GM23338 (cell line): ENCODE measurements at regions not wholly inside any gene's neighbourhood (a gene's known extent, or its start where the extent isn't known, plus 50 kb on each side); places are given as distances from the start of the nearest gene placed in this dataset.

ENCODE experiments used
- ATAC-seq: fragments of 200-7000 bp; cut with Tn5 transposase; 3 replicates; pipeline ENCODE4 v1.9.1; 2020
- DNase-seq: peaks from one replicate; pipeline ENCODE4 v3.0.0-alpha.2; 2015; ENCODE audit warnings: low spot score
- H2AFZ ChIP-seq: fragments of 200-600 bp; sonication (generic); 2 replicates; pipeline ENCODE4 v1.8.0; 2016; ENCODE audit warnings: antibody characterized with exemption, mild to moderate bottlenecking, moderate library complexity
- H3F3A ChIP-seq: fragments of 200-600 bp; sonication (generic); replicated peaks from 2 replicates; pipeline ENCODE4 v1.8.0; 2017; ENCODE audit warnings: antibody characterized with exemption, mixed run types, low read depth
- H3K27ac ChIP-seq: fragments of 200-600 bp; sonication (generic); 2 replicates; pipeline ENCODE4 v1.6.1; 2016; ENCODE audit warnings: low read depth
- H3K27me3 ChIP-seq: fragments of 200-600 bp; sonication (generic); 2 replicates; pipeline ENCODE4 v1.8.0; 2016; ENCODE audit warnings: mild to moderate bottlenecking, mixed run types, moderate library complexity; ENCODE audit not compliant: insufficient read depth
- H3K36me3 ChIP-seq: fragments of 200-600 bp; sonication (generic); 2 replicates; pipeline ENCODE4 v1.8.0; 2016; ENCODE audit warnings: mild to moderate bottlenecking; ENCODE audit not compliant: insufficient read depth
- H3K4me1 ChIP-seq: fragments of 200-600 bp; sonication (generic); 2 replicates; pipeline ENCODE4 v1.8.0; 2016; ENCODE audit warnings: mild to moderate bottlenecking, moderate library complexity; ENCODE audit not compliant: insufficient read depth
- H3K4me2 ChIP-seq: fragments of 200-600 bp; sonication (generic); 2 replicates; pipeline ENCODE4 v1.7.1; 2017; ENCODE audit warnings: mixed run types
- H3K4me3 ChIP-seq: fragments of 200-600 bp; sonication (generic); 2 replicates; pipeline ENCODE4 v1.6.1; 2016; ENCODE audit warnings: mixed run types
- H3K79me2 ChIP-seq: fragments of 200-600 bp; sonication (generic); replicated peaks from 2 replicates; pipeline ENCODE4 v1.8.0; 2017; ENCODE audit warnings: mild to moderate bottlenecking; ENCODE audit not compliant: insufficient read depth
- H3K9me2 ChIP-seq: fragments of 200-600 bp; sonication (generic); 2 replicates; pipeline ENCODE4 v1.8.0; 2017; ENCODE audit not compliant: insufficient read depth
- H4K20me1 ChIP-seq: fragments of 200-600 bp; sonication (generic); replicated peaks from 2 replicates; pipeline ENCODE4 v1.8.0; 2017; ENCODE audit warnings: mild to moderate bottlenecking; ENCODE audit not compliant: insufficient read depth
- H3K27ac Mint-ChIP-seq: 2 replicates; pipeline ENCODE4 v1.8.0; 2020; ENCODE audit warnings: inconsistent platforms, mild to moderate bottlenecking, moderate library complexity, mixed read lengths
- H3K27me3 Mint-ChIP-seq: 3 replicates; pipeline ENCODE4 v1.8.0; 2022; ENCODE audit warnings: low read depth, mild to moderate bottlenecking, moderate library complexity, mixed read lengths, inconsistent platforms; ENCODE audit not compliant: insufficient read depth, poor library complexity
- H3K36me3 Mint-ChIP-seq: 3 replicates; pipeline ENCODE4 v1.8.0; 2021; ENCODE audit warnings: low read depth, mild to moderate bottlenecking, inconsistent platforms, moderate library complexity, mixed read lengths
- H3K4me1 Mint-ChIP-seq: 3 replicates; pipeline ENCODE4 v1.8.0; 2020; ENCODE audit warnings: mild to moderate bottlenecking, inconsistent platforms, mixed read lengths
- H3K4me3 Mint-ChIP-seq: 3 replicates; pipeline ENCODE4 v1.8.0; 2021; ENCODE audit warnings: moderate library complexity, mild to moderate bottlenecking, inconsistent platforms, mixed read lengths
- H3K9me3 Mint-ChIP-seq: 3 replicates; pipeline ENCODE4 v1.8.0; 2020; ENCODE audit warnings: moderate library complexity, mild to moderate bottlenecking, inconsistent platforms, mixed read lengths
- EZH2phosphoT487 ChIP-seq: fragments of 200-600 bp; sonication (generic); IDR thresholded peaks from one replicate; pipeline ENCODE4 v1.8.1; 2018; ENCODE audit warnings: antibody characterized with exemption; ENCODE audit not compliant: unreplicated experiment
- JUNB ChIP-seq: IDR thresholded peaks from one replicate; pipeline ENCODE4 v1.6.1; 2016; ENCODE audit warnings: antibody characterized with exemption; ENCODE audit not compliant: unreplicated experiment
- NANOG ChIP-seq: IDR thresholded peaks from 2 replicates; pipeline ENCODE4 v1.6.1; 2016; ENCODE audit warnings: antibody characterized with exemption, borderline replicate concordance
- TF ChIP-seq, protein P1 (sequence below): fragments of 250-450 bp; sonication (Bioruptor Pico); IDR thresholded peaks from 2 replicates; pipeline ENCODE4 v1.5.0; 2020; ENCODE audit warnings: mild to moderate bottlenecking, moderate library complexity
- TF ChIP-seq, protein P2 (sequence below): IDR thresholded peaks from one replicate; pipeline ENCODE4 v1.6.1; 2018; ENCODE audit warnings: antibody characterized with exemption; ENCODE audit not compliant: unreplicated experiment
- TF ChIP-seq, protein P3 (sequence below): IDR thresholded peaks from 2 replicates; pipeline ENCODE4 v1.6.1; 2016; ENCODE audit warnings: antibody characterized with exemption

DNA sequence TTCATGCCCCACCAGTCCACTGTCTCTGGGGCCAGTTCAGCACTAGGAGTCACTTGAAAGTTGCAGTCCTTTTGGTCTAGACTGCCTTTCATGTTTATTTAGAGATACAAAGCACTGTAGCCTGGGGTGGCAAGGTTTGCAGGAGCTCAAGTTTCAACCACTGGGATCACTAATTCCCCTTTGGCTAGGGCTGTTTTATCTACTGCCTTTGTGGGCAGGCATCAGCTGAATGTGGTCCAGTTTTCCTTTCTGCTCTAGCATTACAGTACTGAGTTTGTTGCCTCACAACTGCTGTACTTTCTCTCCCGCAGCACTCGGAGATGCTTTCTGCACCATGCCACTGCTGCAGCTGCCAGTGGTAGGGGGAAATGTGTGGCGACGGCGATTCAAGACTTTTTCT lies 222.3 kb upstream of the HDX start (continued):
- TF ChIP-seq, protein P1, sequence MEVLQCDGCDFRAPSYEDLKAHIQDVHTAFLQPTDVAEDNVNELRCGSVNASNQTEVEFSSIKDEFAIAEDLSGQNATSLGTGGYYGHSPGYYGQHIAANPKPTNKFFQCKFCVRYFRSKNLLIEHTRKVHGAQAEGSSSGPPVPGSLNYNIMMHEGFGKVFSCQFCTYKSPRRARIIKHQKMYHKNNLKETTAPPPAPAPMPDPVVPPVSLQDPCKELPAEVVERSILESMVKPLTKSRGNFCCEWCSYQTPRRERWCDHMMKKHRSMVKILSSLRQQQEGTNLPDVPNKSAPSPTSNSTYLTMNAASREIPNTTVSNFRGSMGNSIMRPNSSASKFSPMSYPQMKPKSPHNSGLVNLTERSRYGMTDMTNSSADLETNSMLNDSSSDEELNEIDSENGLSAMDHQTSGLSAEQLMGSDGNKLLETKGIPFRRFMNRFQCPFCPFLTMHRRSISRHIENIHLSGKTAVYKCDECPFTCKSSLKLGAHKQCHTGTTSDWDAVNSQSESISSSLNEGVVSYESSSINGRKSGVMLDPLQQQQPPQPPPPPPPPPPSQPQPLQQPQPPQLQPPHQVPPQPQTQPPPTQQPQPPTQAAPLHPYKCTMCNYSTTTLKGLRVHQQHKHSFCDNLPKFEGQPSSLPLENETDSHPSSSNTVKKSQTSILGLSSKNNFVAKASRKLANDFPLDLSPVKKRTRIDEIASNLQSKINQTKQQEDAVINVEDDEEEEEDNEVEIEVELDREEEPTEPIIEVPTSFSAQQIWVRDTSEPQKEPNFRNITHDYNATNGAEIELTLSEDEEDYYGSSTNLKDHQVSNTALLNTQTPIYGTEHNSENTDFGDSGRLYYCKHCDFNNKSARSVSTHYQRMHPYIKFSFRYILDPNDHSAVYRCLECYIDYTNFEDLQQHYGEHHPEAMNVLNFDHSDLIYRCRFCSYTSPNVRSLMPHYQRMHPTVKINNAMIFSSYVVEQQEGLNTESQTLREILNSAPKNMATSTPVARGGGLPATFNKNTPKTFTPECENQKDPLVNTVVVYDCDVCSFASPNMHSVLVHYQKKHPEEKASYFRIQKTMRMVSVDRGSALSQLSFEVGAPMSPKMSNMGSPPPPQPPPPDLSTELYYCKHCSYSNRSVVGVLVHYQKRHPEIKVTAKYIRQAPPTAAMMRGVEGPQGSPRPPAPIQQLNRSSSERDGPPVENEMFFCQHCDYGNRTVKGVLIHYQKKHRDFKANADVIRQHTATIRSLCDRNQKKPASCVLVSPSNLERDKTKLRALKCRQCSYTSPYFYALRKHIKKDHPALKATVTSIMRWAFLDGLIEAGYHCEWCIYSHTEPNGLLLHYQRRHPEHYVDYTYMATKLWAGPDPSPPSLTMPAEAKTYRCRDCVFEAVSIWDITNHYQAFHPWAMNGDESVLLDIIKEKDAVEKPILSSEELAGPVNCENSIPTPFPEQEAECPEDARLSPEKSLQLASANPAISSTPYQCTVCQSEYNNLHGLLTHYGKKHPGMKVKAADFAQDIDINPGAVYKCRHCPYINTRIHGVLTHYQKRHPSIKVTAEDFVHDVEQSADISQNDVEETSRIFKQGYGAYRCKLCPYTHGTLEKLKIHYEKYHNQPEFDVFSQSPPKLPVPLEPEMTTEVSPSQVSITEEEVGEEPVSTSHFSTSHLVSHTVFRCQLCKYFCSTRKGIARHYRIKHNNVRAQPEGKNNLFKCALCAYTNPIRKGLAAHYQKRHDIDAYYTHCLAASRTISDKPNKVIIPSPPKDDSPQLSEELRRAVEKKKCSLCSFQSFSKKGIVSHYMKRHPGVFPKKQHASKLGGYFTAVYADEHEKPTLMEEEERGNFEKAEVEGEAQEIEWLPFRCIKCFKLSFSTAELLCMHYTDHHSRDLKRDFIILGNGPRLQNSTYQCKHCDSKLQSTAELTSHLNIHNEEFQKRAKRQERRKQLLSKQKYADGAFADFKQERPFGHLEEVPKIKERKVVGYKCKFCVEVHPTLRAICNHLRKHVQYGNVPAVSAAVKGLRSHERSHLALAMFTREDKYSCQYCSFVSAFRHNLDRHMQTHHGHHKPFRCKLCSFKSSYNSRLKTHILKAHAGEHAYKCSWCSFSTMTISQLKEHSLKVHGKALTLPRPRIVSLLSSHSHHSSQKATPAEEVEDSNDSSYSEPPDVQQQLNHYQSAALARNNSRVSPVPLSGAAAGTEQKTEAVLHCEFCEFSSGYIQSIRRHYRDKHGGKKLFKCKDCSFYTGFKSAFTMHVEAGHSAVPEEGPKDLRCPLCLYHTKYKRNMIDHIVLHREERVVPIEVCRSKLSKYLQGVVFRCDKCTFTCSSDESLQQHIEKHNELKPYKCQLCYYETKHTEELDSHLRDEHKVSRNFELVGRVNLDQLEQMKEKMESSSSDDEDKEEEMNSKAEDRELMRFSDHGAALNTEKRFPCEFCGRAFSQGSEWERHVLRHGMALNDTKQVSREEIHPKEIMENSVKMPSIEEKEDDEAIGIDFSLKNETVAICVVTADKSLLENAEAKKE (CRISPR knock-in tag), result no peak
- TF ChIP-seq NANOG, result no peak

DNA sequence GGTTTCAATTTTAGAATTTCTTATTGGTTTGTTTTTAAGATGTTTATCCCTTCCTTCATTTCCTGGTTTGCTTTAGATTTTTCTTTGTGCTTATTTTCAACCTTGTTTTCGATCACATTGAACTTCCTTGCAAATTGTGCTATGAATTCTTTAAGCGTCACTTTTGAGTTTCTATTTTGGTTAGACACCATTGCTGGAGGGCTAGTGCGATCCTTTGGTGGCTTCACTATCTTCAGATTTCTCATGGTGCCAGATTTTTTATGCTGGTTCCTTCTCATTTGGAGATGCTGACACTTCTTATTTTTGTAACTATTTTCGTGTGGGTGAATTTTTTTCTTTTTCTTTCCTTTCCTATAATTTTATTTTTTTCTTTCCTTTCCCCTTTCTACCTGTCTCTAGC lies 227.2 kb upstream of the HDX start:
- Histone ChIP-seq H3K27ac (no peak overlapping the region), H3K4me2 (no peak overlapping the region), H3K4me3 (no peak overlapping the region), H2AFZ (no peak overlapping the region), H3K36me3 (no peaks in the 10 kb centered on the region), H3K4me1 (no peaks in the 10 kb centered on the region), H3K79me2 (no peaks in the 10 kb centered on the region), H3K9me2 (no peaks in the 10 kb centered on the region), H4K20me1 (no peaks in the 10 kb centered on the region), H3F3A (no peaks in the 10 kb centered on the region), H3K27me3 (no peaks in the 10 kb centered on the region)
- H3K27me3 Mint-ChIP-seq, result no peaks in the 10 kb centered on the region
- TF ChIP-seq, protein P2, sequence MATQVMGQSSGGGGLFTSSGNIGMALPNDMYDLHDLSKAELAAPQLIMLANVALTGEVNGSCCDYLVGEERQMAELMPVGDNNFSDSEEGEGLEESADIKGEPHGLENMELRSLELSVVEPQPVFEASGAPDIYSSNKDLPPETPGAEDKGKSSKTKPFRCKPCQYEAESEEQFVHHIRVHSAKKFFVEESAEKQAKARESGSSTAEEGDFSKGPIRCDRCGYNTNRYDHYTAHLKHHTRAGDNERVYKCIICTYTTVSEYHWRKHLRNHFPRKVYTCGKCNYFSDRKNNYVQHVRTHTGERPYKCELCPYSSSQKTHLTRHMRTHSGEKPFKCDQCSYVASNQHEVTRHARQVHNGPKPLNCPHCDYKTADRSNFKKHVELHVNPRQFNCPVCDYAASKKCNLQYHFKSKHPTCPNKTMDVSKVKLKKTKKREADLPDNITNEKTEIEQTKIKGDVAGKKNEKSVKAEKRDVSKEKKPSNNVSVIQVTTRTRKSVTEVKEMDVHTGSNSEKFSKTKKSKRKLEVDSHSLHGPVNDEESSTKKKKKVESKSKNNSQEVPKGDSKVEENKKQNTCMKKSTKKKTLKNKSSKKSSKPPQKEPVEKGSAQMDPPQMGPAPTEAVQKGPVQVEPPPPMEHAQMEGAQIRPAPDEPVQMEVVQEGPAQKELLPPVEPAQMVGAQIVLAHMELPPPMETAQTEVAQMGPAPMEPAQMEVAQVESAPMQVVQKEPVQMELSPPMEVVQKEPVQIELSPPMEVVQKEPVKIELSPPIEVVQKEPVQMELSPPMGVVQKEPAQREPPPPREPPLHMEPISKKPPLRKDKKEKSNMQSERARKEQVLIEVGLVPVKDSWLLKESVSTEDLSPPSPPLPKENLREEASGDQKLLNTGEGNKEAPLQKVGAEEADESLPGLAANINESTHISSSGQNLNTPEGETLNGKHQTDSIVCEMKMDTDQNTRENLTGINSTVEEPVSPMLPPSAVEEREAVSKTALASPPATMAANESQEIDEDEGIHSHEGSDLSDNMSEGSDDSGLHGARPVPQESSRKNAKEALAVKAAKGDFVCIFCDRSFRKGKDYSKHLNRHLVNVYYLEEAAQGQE, result no peak
- no peak for TF ChIP-seq EZH2phosphoT487
- no peak for TF ChIP-seq JUNB
- TF ChIP-seq, protein P3, sequence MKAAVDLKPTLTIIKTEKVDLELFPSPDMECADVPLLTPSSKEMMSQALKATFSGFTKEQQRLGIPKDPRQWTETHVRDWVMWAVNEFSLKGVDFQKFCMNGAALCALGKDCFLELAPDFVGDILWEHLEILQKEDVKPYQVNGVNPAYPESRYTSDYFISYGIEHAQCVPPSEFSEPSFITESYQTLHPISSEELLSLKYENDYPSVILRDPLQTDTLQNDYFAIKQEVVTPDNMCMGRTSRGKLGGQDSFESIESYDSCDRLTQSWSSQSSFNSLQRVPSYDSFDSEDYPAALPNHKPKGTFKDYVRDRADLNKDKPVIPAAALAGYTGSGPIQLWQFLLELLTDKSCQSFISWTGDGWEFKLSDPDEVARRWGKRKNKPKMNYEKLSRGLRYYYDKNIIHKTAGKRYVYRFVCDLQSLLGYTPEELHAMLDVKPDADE, result no peak
- no peaks in the 10 kb centered on the region for H3K36me3 Mint-ChIP-seq
- no peak overlapping the region for H3K27ac Mint-ChIP-seq
- no peak for ATAC-seq
- H3K4me3 Mint-ChIP-seq, result no peak overlapping the region
- H3K4me1 Mint-ChIP-seq, result peaks cover 3% of the 10 kb centered on the region; the same call in 1 of the 3 replicates
- no peak for DNase-seq
- no peaks in the 10 kb centered on the region for H3K9me3 Mint-ChIP-seq
